Right lobe of liver (tissue), 6 donors: ENCODE measurements at regions not wholly inside any gene's neighbourhood (a gene's known extent, or its start where the extent isn't known, plus 50 kb on each side); places are given as distances from the start of the nearest gene placed in this dataset.

Experiments
- ATAC-seq, 4 donors: fragments of 200-7000 bp; cut with Tn5 transposase; one replicate each; pipeline ENCODE4 v1.9.1; 2020; ENCODE audit warnings: mild to moderate bottlenecking in 4 of 4, moderate library complexity in 4 of 4
- DNase-seq, 3 donors: peaks; one replicate each; pipeline ENCODE4 v3.0.0-alpha.2; 2020
- H3K27ac ChIP-seq, 3 donors: fragments of 200-600 bp; one replicate each; pipeline ENCODE4 v1.8.0; 2022
- H3K27me3 ChIP-seq, 2 donors: fragments of 200-600 bp; one replicate each; pipeline ENCODE4 v1.8.0; 2022
- H3K36me3 ChIP-seq, 4 donors: fragments of 200-600 bp; sonication (generic) in 1 of 4; one replicate each; pipeline versions ENCODE4 v1.5.1 to v1.8.0; 2017 to 2022; ENCODE audit warnings: control low read depth in 1 of 4
- H3K4me1 ChIP-seq, 4 donors: fragments of 200-600 bp; sonication (generic) in 1 of 4; one replicate each; pipeline versions ENCODE4 v1.5.1 to v1.8.0; 2017 to 2022; ENCODE audit warnings: control low read depth in 1 of 4
- H3K4me3 ChIP-seq, 3 donors: fragments of 200-600 bp; one replicate each; pipeline ENCODE4 v1.8.0; 2022
- H3K9me3 ChIP-seq, 4 donors: fragments of 200-600 bp; sonication (generic) in 1 of 4; one replicate each; pipeline versions ENCODE4 v1.5.1 to v1.8.0; 2017 to 2022; ENCODE audit warnings: control low read depth in 1 of 4
- CTCF ChIP-seq, 4 donors: fragments of 200-600 bp in 3 of 4; fragments of 450-650 bp in 1 of 4; IDR thresholded peaks; one replicate each; pipeline versions ENCODE4 v1.5.1 to v1.8.0; 2016 to 2022; ENCODE audit warnings: antibody characterized with exemption in 4 of 4, mild to moderate bottlenecking in 2 of 4
- POLR2A ChIP-seq: fragments of 450-650 bp; IDR thresholded peaks from one replicate; pipeline ENCODE4 v1.6.1; 2017; ENCODE audit warnings: antibody characterized with exemption, mild to moderate bottlenecking
- WGBS: methylation state at CpG from one replicate; pipeline ENCODE4 v1.1.6; 2018; ENCODE audit warnings: low coverage, low lambda C conversion rate; ENCODE audit not compliant: insufficient coverage; ENCODE audit errors: missing lambda C conversion rate; 5-methylcytosine and 5-hydroxymethylcytosine counted together
- intact Hi-C, 2 donors: fragments of 100-400 bp; cut with DNase I; formaldehyde crosslinking; loops; one replicate each; pipeline versions ENCODE4 v1.11.2 to v1.14.1; 2022
- donor health status: DM: no; HTN: yes; CAD: no.
- donor health status: DM: no; HTN: no; CAD: no.
- donor health status: DM: no; HTN: no; CAD: no.
- donor health status: DM: no; HTN: yes; CAD: no.
- donor health status: DM: no; HTN: yes; CAD: no.

GRCh38 chr5:3118340-3118739, 366.9 kb upstream of the IRX2 start:
- peaks cover 0 to 6% of the 10 kb centered on the region in 2 donors for H3K27me3 ChIP-seq
- no peaks in the 10 kb centered on the region for H3K4me1 ChIP-seq
- no peaks in the 10 kb centered on the region for H3K9me3 ChIP-seq
- no peak overlapping the region for H3K4me3 ChIP-seq
- intact Hi-C loops = no loop called here
- DNase-seq = no peak
- H3K36me3 ChIP-seq = no peaks in the 10 kb centered on the region
- ATAC-seq = no peak
- WGBS = 24% methylated on average over 13 of the region's 15 CpGs
- TF ChIP-seq CTCF (IDR thresholded peaks at IDR 0.05) (no peak), POLR2A (no peak)
- H3K27ac ChIP-seq = no peak overlapping the region

- 4% methylated on average over 9 of the region's 23 CpGs for WGBS
- Histone ChIP-seq H3K27me3 (peaks cover 0 to 6% of the 10 kb centered on the region in 2 donors), H3K4me3 (no peak overlapping the region), H3K9me3 (no peaks in the 10 kb centered on the region), H3K36me3 (no peaks in the 10 kb centered on the region), H3K27ac (no peak overlapping the region), H3K4me1 (no peaks in the 10 kb centered on the region)
- no peak for TF ChIP-seq CTCF (IDR thresholded peaks at IDR 0.05)
- no peak for TF ChIP-seq POLR2A
- DNase-seq (no peak), ATAC-seq (no peak)
- intact Hi-C loops = no loop called here
Measured at GRCh38 chr5:3116366-3116765, 364.9 kb upstream of the IRX2 start.

- Histone ChIP-seq H3K36me3 (no peaks in the 10 kb centered on the region), H3K27ac (no peak overlapping the region), H3K9me3 (no peaks in the 10 kb centered on the region), H3K4me1 (no peaks in the 10 kb centered on the region), H3K27me3 (peaks cover 0 to 6% of the 10 kb centered on the region in 2 donors), H3K4me3 (no peak overlapping the region)
- DNase-seq = no peak
- intact Hi-C loops = no loop called here
- ATAC-seq = no peak
- WGBS = 85% methylated on average over 12 of the region's 14 CpGs
- TF ChIP-seq POLR2A = no peak
- TF ChIP-seq CTCF (IDR thresholded peaks at IDR 0.05) = no peak
Measured at GRCh38 chr5:3114467-3114866, 363.0 kb upstream of the IRX2 start.

- no peaks in the 10 kb centered on the region for H3K9me3 ChIP-seq
- 51% methylated on average over 3 of the region's 9 CpGs for WGBS
- H3K27ac ChIP-seq = no peak overlapping the region
- ATAC-seq (peak in 1 of 4 donors; percentile 21), DNase-seq (no peak)
- intact Hi-C loops = no loop called here
- no peak overlapping the region for H3K4me3 ChIP-seq
- TF ChIP-seq CTCF (IDR thresholded peaks at IDR 0.05) (no peak), POLR2A (no peak)
- no peaks in the 10 kb centered on the region for H3K36me3 ChIP-seq
- H3K4me1 ChIP-seq = no peaks in the 10 kb centered on the region
- H3K27me3 ChIP-seq = no peaks in the 10 kb centered on the region
Measured at GRCh38 chr5:3110371-3110770, 358.9 kb upstream of the IRX2 start.

- no peaks in the 10 kb centered on the region for H3K4me1 ChIP-seq
- H3K27me3 ChIP-seq = no peaks in the 10 kb centered on the region
- no peak overlapping the region for H3K4me3 ChIP-seq
- no peak for DNase-seq
- H3K36me3 ChIP-seq = no peaks in the 10 kb centered on the region
- H3K27ac ChIP-seq = no peak overlapping the region
- no peak for TF ChIP-seq CTCF (IDR thresholded peaks at IDR 0.05)
- TF ChIP-seq POLR2A = no peak
- WGBS = 32% methylated on average over 6 of the region's 12 CpGs
- ATAC-seq = no peak
- H3K9me3 ChIP-seq = no peaks in the 10 kb centered on the region
- intact Hi-C loops = no loop called here
Measured at GRCh38 chr5:3107156-3107611, 355.7 kb upstream of the IRX2 start.
